GM18498 (cell line): ENCODE measurements at regions not wholly inside any gene's neighbourhood (a gene's known extent, or its start where the extent isn't known, plus 50 kb on each side); places are given as distances from the start of the nearest gene placed in this dataset.

Experiments used
- ATAC-seq: cut with Tn5 transposase; IDR thresholded peaks from one replicate; pipeline ENCODE4 v1.9.1; 2021; ENCODE audit warnings: mild to moderate bottlenecking, moderate library complexity; ENCODE audit not compliant: unreplicated experiment

GRCh38 chr18:10298346-10298745 is 156.1 kb upstream of the APCDD1 start:
- no peak for ATAC-seq

- ATAC-seq = no peak
Observed at GRCh38 chr18:10299643-10300042, 154.8 kb upstream of the APCDD1 start.

- no peak for ATAC-seq
Observed at GRCh38 chr18:10300739-10301138, 153.7 kb upstream of the APCDD1 start.

- no peak for ATAC-seq
Observed at GRCh38 chr18:10301831-10302483, 152.5 kb upstream of the APCDD1 start.

GRCh38 chr18:10303171-10303570 is 151.3 kb upstream of the APCDD1 start:
- ATAC-seq = no peak

GRCh38 chr18:10304853-10305252 is 149.6 kb upstream of the APCDD1 start:
- ATAC-seq = no peak

- ATAC-seq = no peak
Observed at GRCh38 chr18:10306779-10307178, 147.7 kb upstream of the APCDD1 start.

- ATAC-seq = no peak
Observed at GRCh38 chr18:10308154-10308553, 146.3 kb upstream of the APCDD1 start.

GRCh38 chr18:10310626-10311025 is 143.8 kb upstream of the APCDD1 start:
- ATAC-seq = no peak

- ATAC-seq = no peak
Observed at GRCh38 chr18:10312326-10313015, 142.0 kb upstream of the APCDD1 start.

- no peak for ATAC-seq
Observed at GRCh38 chr18:10313016-10313342, 141.5 kb upstream of the APCDD1 start.

GRCh38 chr18:10314066-10314465 is 140.4 kb upstream of the APCDD1 start:
- no peak for ATAC-seq

- ATAC-seq = no peak
Observed at GRCh38 chr18:10315522-10315921, 138.9 kb upstream of the APCDD1 start.

GRCh38 chr18:10316778-10317177 is 137.7 kb upstream of the APCDD1 start:
- ATAC-seq = no peak

GRCh38 chr18:10317864-10318690 is 136.4 kb upstream of the APCDD1 start:
- ATAC-seq = no peak

GRCh38 chr18:10318691-10318970 is 135.8 kb upstream of the APCDD1 start:
- no peak for ATAC-seq

- no peak for ATAC-seq
Observed at GRCh38 chr18:10319026-10319425, 135.4 kb upstream of the APCDD1 start.

GRCh38 chr18:10319914-10320600 is 134.4 kb upstream of the APCDD1 start:
- no peak for ATAC-seq

- no peak for ATAC-seq
Observed at GRCh38 chr18:10320791-10321190, 133.6 kb upstream of the APCDD1 start.

- no peak for ATAC-seq
Observed at GRCh38 chr18:10321576-10321975, 132.9 kb upstream of the APCDD1 start.

- ATAC-seq = no peak
Observed at GRCh38 chr18:10322004-10322403, 132.4 kb upstream of the APCDD1 start.

GRCh38 chr18:10322435-10322834 is 132.0 kb upstream of the APCDD1 start:
- ATAC-seq = no peak
